Sciatic nerve (tissue), 2 donors: ENCODE measurements at regions not wholly inside any gene's neighbourhood (a gene's known extent, or its start where the extent isn't known, plus 50 kb on each side); places are given as distances from the start of the nearest gene placed in this dataset.
"Not testable (repeated sequence)": the region's sequence is repeated elsewhere in the genome, so short reads cannot be mapped to it uniquely, and the experiment has no call there.

Experiments
- ATAC-seq: fragments of 200-7000 bp; cut with Tn5 transposase; one replicate; pipeline ENCODE4 v1.9.1; 2020; ENCODE audit warnings: mild to moderate bottlenecking, moderate library complexity
- DNase-seq: peaks from one replicate; pipeline ENCODE4 v3.0.0-alpha.2; 2020; ENCODE audit warnings: low spot score
- intact Hi-C: fragments of 100-400 bp; cut with DNase I; formaldehyde crosslinking; loops from one replicate; pipeline ENCODE4 v1.14.2; 2022
- donor health status: DM: no; HTN: no; CAD: no.
- donor health status: DM: no; HTN: no; CAD: no.

GRCh38 chr7:157467496-157468212 is 130.8 kb downstream of the DNAJB6 start:
- ATAC-seq (no peak), DNase-seq (no peak)
- intact Hi-C loops, result loop anchor here (5.0 kb wide), 1 partner anchor 1275 kb away; no protein-coding TSS in a partner anchor

GRCh38 chr7:157468221-157469111 is 131.7 kb downstream of the DNAJB6 start:
- intact Hi-C loops, result loop anchor here (5.0 kb wide), 1 partner anchor 1274 kb away; no protein-coding TSS in a partner anchor
- no peak for ATAC-seq
- no peak for DNase-seq

- no peak for DNase-seq
- intact Hi-C loops, result loop anchor here (5.0 kb wide), 1 partner anchor 1273 kb away; no protein-coding TSS in a partner anchor
- no peak for ATAC-seq
Observed at GRCh38 chr7:157469181-157470016, 132.6 kb downstream of the DNAJB6 start.

- ATAC-seq (no peak), DNase-seq (no peak)
- intact Hi-C loops, result no loop called here
Observed at GRCh38 chr7:157470017-157470322, 133.2 kb downstream of the DNAJB6 start.

GRCh38 chr7:157470701-157471131 is 133.9 kb downstream of the DNAJB6 start:
- DNase-seq, result no peak
- intact Hi-C loops, result no loop called here
- ATAC-seq, result no peak

- no peak for DNase-seq
- intact Hi-C loops, result no loop called here
- no peak for ATAC-seq
Observed at GRCh38 chr7:157471259-157472125, 134.7 kb downstream of the DNAJB6 start.

- no peak for DNase-seq
- intact Hi-C loops, result no loop called here
- no peak for ATAC-seq
Observed at GRCh38 chr7:157472311-157473050, 135.7 kb downstream of the DNAJB6 start.

GRCh38 chr7:157473051-157473569 is 136.3 kb downstream of the DNAJB6 start:
- no peak for DNase-seq
- no peak for ATAC-seq
- intact Hi-C loops, result no loop called here

GRCh38 chr7:157474685-157475084 is 137.9 kb downstream of the DNAJB6 start:
- no peak for DNase-seq
- no peak for ATAC-seq
- intact Hi-C loops, result no loop called here

- no peak for DNase-seq
- ATAC-seq, result no peak
- intact Hi-C loops, result no loop called here
Observed at GRCh38 chr7:157475095-157475494, 138.3 kb downstream of the DNAJB6 start.

GRCh38 chr7:157475601-157476000 is 138.8 kb downstream of the DNAJB6 start:
- intact Hi-C loops, result no loop called here
- ATAC-seq (no peak), DNase-seq (no peak)

GRCh38 chr7:157476201-157476600 is 139.4 kb downstream of the DNAJB6 start:
- ATAC-seq, result no peak
- intact Hi-C loops, result no loop called here
- no peak for DNase-seq

- no peak for ATAC-seq
- DNase-seq, result no peak
- intact Hi-C loops, result no loop called here
Observed at GRCh38 chr7:157476654-157477549, 140.1 kb downstream of the DNAJB6 start.

GRCh38 chr7:157477550-157478212 is 140.9 kb downstream of the DNAJB6 start:
- ATAC-seq (no peak), DNase-seq (no peak)
- intact Hi-C loops, result no loop called here

- ATAC-seq, DNase-seq, intact Hi-C loops: not testable (repeated sequence)
Observed at GRCh38 chr7:157478611-157479010, 141.8 kb downstream of the DNAJB6 start.

- intact Hi-C loops, result no loop called here
- DNase-seq (no peak), ATAC-seq (no peak)
Observed at GRCh38 chr7:157479326-157479725, 142.5 kb downstream of the DNAJB6 start.
